ENCODE measurements at regions not wholly inside any gene's neighbourhood (a gene's known extent, or its start where the extent isn't known, plus 50 kb on each side); places are given as distances from the start of the nearest gene placed in this dataset.

DNA sequence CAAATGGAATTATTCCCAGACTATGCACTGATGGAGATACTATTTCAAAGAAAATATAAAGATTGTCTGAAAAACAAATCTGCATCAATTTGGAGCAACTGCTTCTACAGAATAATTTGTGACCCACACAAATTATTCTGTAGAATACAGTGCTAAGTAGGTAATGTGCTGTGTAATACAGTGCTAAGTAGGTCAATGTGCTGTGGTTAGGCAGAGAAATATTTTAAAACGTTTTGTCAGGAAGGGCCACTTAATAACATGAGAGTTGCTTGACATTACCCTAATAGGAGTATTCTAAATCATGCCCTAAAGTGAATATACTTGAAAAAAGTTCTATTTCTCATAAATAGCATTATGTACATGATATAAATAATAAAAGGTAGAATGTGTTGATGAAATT lies 116.5 kb upstream of the KCND2 start:
- TF ChIP-seq TAF1 (conservative IDR thresholded peaks at IDR 0.05) (no peak), JUND (IDR thresholded peaks at IDR 0.05) (no peak), GABPA (IDR thresholded peaks at IDR 0.05 in 1 of 2, conservative IDR thresholded peaks at IDR 0.05 in 1 of 2) (no peak), RAD21 (IDR thresholded peaks at IDR 0.05) (no peak)
- TF ChIP-seq, protein P1, sequence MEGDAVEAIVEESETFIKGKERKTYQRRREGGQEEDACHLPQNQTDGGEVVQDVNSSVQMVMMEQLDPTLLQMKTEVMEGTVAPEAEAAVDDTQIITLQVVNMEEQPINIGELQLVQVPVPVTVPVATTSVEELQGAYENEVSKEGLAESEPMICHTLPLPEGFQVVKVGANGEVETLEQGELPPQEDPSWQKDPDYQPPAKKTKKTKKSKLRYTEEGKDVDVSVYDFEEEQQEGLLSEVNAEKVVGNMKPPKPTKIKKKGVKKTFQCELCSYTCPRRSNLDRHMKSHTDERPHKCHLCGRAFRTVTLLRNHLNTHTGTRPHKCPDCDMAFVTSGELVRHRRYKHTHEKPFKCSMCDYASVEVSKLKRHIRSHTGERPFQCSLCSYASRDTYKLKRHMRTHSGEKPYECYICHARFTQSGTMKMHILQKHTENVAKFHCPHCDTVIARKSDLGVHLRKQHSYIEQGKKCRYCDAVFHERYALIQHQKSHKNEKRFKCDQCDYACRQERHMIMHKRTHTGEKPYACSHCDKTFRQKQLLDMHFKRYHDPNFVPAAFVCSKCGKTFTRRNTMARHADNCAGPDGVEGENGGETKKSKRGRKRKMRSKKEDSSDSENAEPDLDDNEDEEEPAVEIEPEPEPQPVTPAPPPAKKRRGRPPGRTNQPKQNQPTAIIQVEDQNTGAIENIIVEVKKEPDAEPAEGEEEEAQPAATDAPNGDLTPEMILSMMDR (IDR thresholded peaks at IDR 0.05; ENCODE audit: low read depth, low read length, missing input control): no peak
- TF ChIP-seq, protein P2, sequence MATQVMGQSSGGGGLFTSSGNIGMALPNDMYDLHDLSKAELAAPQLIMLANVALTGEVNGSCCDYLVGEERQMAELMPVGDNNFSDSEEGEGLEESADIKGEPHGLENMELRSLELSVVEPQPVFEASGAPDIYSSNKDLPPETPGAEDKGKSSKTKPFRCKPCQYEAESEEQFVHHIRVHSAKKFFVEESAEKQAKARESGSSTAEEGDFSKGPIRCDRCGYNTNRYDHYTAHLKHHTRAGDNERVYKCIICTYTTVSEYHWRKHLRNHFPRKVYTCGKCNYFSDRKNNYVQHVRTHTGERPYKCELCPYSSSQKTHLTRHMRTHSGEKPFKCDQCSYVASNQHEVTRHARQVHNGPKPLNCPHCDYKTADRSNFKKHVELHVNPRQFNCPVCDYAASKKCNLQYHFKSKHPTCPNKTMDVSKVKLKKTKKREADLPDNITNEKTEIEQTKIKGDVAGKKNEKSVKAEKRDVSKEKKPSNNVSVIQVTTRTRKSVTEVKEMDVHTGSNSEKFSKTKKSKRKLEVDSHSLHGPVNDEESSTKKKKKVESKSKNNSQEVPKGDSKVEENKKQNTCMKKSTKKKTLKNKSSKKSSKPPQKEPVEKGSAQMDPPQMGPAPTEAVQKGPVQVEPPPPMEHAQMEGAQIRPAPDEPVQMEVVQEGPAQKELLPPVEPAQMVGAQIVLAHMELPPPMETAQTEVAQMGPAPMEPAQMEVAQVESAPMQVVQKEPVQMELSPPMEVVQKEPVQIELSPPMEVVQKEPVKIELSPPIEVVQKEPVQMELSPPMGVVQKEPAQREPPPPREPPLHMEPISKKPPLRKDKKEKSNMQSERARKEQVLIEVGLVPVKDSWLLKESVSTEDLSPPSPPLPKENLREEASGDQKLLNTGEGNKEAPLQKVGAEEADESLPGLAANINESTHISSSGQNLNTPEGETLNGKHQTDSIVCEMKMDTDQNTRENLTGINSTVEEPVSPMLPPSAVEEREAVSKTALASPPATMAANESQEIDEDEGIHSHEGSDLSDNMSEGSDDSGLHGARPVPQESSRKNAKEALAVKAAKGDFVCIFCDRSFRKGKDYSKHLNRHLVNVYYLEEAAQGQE (IDR thresholded peaks at IDR 0.05): no peak

All from liver (tissue), 3 donors.